HUES48 (cell line): ENCODE measurements at regions not wholly inside any gene's neighbourhood (a gene's known extent, or its start where the extent isn't known, plus 50 kb on each side); places are given as distances from the start of the nearest gene placed in this dataset.
"Not testable (repeated sequence)": the region's sequence is repeated elsewhere in the genome, so short reads cannot be mapped to it uniquely, and the experiment has no call there.

Experiments used
- H3K27ac ChIP-seq: one replicate; pipeline ENCODE4 v1.7.0; 2013; ENCODE audit warnings: low read depth, low read length, inconsistent platforms
- H3K27me3 ChIP-seq: 2 replicates; pipeline ENCODE4 v1.6.1; 2013; ENCODE audit warnings: mild to moderate bottlenecking, low read length; ENCODE audit not compliant: control insufficient read depth, insufficient read depth
- H3K36me3 ChIP-seq: 2 replicates; pipeline ENCODE4 v1.6.1; 2013; ENCODE audit warnings: low read length; ENCODE audit not compliant: control insufficient read depth, insufficient read depth
- H3K4me1 ChIP-seq: 2 replicates; pipeline ENCODE4 v1.6.1; 2013; ENCODE audit warnings: mild to moderate bottlenecking, low read length; ENCODE audit not compliant: control insufficient read depth, insufficient read depth
- H3K4me3 ChIP-seq: 2 replicates; pipeline ENCODE4 v1.5.1; 2013; ENCODE audit warnings: mild to moderate bottlenecking, low read depth, low read length
- H3K9ac ChIP-seq: 2 replicates; pipeline ENCODE4 v1.6.1; 2013; ENCODE audit warnings: mild to moderate bottlenecking, low read depth, low read length, moderate library complexity
- H3K9me3 ChIP-seq: 2 replicates; pipeline ENCODE4 v1.6.1; 2013; ENCODE audit warnings: low read length; ENCODE audit not compliant: control insufficient read depth, insufficient read depth

- H3K4me1 ChIP-seq = not testable (repeated sequence)
These were observed 137.7 kb upstream of the NEBL start for GRCh38 chr10:21034770-21035169.

GRCh38 chr10:21034241-21034640, 137.1 kb upstream of the NEBL start:
- Histone ChIP-seq H3K27ac (no peak overlapping the region), H3K9me3 (no peaks in the 10 kb centered on the region)

More at GRCh38 chr10:21034770-21035169, 137.7 kb upstream of the NEBL start:
- H3K4me3 ChIP-seq, H3K27ac ChIP-seq, H3K9me3 ChIP-seq, H3K27me3 ChIP-seq, H3K9ac ChIP-seq, H3K36me3 ChIP-seq: not testable (repeated sequence)

DNA sequence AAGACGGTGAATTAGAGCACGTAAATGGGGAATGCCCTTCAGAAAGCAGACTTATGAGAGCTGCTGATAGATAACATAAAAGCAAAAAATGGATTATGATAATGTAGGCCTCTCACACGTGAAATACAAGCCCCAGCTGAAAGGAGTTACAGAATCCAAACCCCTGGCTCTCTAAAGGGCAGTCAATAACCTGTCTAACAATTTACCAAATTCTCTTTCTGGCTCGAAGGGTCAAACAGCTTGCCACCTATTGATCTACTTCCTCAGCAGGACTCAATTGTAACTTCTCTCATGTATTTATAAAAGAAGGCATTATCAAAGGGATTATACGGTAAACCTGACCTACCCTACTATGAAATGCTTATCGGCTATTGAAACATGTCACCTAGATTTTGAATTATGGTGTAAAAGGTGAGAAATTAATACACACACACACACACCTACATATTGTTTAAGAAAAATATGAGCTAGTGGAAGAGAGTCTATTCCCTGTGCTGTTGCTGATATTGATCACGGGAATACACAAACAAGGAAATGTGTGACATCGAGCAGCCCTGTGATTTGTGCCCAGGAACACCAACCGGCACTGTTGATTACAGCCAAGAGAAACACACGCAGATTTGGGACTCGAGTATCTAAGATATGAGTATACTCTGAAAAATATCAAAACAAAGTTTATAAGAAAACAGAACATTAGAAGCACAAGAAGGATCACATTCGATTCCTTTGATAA, 135.6 kb upstream of the NEBL start:
- Histone ChIP-seq H3K36me3 (no peaks in the 10 kb centered on the region), H3K9ac (no peak overlapping the region), H3K9me3 (no peaks in the 10 kb centered on the region), H3K4me1 (no peaks in the 10 kb centered on the region), H3K27me3 (no peaks in the 10 kb centered on the region), H3K27ac (no peak overlapping the region), H3K4me3 (no peak overlapping the region)

More at GRCh38 chr10:21034241-21034640, 137.1 kb upstream of the NEBL start:
- Histone ChIP-seq H3K4me3 (no peak overlapping the region), H3K4me1 (no peaks in the 10 kb centered on the region), H3K27me3 (no peaks in the 10 kb centered on the region), H3K9ac (no peak overlapping the region), H3K36me3 (no peaks in the 10 kb centered on the region)

- Histone ChIP-seq H3K27ac (no peak overlapping the region), H3K36me3 (no peaks in the 10 kb centered on the region), H3K4me1 (no peaks in the 10 kb centered on the region)
These were observed 134.2 kb upstream of the NEBL start for GRCh38 chr10:21031232-21031795.

GRCh38 chr10:21030091-21030490, 133.0 kb upstream of the NEBL start:
- no peaks in the 10 kb centered on the region for H3K27me3 ChIP-seq
- H3K27ac ChIP-seq = no peak overlapping the region
- no peaks in the 10 kb centered on the region for H3K4me1 ChIP-seq
- H3K4me3 ChIP-seq = no peak overlapping the region
- H3K9ac ChIP-seq = no peak overlapping the region
- no peaks in the 10 kb centered on the region for H3K36me3 ChIP-seq
- no peaks in the 10 kb centered on the region for H3K9me3 ChIP-seq

More at GRCh38 chr10:21031232-21031795, 134.2 kb upstream of the NEBL start:
- Histone ChIP-seq H3K9me3 (no peaks in the 10 kb centered on the region), H3K9ac (no peak overlapping the region), H3K4me3 (no peak overlapping the region), H3K27me3 (no peaks in the 10 kb centered on the region)

DNA sequence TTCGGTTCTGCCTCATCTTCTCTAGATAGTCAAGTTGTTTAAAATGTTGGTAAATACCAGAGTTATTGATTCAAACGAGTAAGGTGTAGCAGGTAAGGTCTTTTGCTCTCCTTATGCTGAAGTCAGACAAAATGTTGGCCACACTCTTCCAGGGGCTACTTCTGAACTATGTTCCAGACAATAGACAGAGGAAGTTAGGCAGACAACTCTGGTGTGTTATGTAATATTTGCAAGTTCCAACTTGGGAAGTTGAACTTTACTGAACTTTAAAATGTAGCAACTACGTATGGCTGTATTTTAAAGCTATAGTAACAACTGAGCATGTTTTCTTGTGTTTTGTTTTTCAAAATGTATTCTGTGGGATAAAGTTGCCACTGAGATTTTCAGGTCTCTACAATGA, 125.7 kb upstream of the NEBL start:
- Histone ChIP-seq H3K27ac (no peak overlapping the region), H3K27me3 (no peaks in the 10 kb centered on the region), H3K4me1 (no peaks in the 10 kb centered on the region), H3K9ac (no peak overlapping the region), H3K4me3 (no peak overlapping the region), H3K36me3 (no peaks in the 10 kb centered on the region), H3K9me3 (no peaks in the 10 kb centered on the region)

DNA sequence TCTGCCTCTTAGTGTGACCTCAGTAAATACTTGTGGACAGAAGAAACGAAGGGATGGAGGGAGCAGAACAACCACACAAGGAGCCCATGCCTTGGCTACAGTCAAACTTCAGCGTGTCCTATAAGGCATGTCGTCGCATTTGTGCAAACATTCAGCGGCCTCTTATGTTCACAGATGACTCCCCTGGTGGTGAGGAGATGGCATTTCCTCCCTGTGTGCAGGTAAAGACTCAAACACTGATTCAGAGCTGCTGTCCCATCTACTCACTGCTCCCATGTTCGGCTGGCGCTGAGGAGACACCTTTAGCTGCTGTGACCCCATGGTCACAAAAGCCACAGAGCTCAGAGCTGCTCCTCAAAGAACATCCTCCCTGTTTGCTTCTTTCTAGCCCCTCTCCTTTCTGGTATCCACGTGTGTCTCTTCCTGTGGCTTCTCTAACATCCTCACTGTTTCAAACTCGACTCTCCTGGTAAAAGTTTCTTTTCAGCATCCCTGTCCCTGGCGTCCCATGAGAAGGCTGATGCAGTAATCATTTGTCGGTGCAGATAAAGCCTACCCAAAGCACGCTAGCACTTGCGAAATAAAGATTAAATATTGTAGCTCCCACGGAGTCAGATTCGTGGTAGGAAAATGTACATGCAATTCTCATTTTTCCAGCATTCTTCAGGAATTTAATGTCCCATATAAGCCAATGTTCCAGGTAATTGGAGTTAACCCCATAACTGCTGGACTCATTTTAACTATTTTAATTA, 124.9 kb upstream of the NEBL start:
- no peaks in the 10 kb centered on the region for H3K4me1 ChIP-seq
- H3K4me3 ChIP-seq = no peak overlapping the region
- H3K27ac ChIP-seq = no peak overlapping the region
- H3K9ac ChIP-seq = no peak overlapping the region
- H3K9me3 ChIP-seq = no peaks in the 10 kb centered on the region
- H3K36me3 ChIP-seq = no peaks in the 10 kb centered on the region
- no peaks in the 10 kb centered on the region for H3K27me3 ChIP-seq

GRCh38 chr10:21021231-21021630, 124.1 kb upstream of the NEBL start:
- Histone ChIP-seq H3K4me3 (no peak overlapping the region), H3K27ac (no peak overlapping the region), H3K4me1 (no peaks in the 10 kb centered on the region), H3K9me3 (no peaks in the 10 kb centered on the region), H3K36me3 (no peaks in the 10 kb centered on the region), H3K27me3 (no peaks in the 10 kb centered on the region), H3K9ac (no peak overlapping the region)

DNA sequence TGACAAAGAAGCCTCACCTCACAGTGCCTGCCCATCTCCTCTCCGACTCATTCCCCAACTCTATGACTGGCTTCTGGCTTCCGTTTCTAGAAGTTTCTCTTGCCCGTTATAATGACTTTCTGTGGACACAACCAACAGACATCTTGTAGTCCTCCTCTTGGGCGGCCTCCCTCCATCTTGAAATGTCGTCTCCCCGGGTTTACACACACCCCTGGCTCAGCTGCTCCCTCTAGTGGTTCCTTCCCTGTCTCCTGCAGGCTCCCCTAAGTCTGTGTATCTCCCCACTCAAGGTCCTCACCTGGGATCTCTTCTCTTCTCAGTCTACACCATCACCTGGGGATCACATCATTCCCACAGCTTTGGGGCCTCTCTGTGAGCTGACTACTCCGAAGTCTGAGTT, 123.4 kb upstream of the NEBL start:
- no peak overlapping the region for H3K9ac ChIP-seq
- no peaks in the 10 kb centered on the region for H3K27me3 ChIP-seq
- H3K36me3 ChIP-seq = no peaks in the 10 kb centered on the region
- H3K4me1 ChIP-seq = no peaks in the 10 kb centered on the region
- no peaks in the 10 kb centered on the region for H3K9me3 ChIP-seq
- no peak overlapping the region for H3K27ac ChIP-seq
- H3K4me3 ChIP-seq = no peak overlapping the region

DNA sequence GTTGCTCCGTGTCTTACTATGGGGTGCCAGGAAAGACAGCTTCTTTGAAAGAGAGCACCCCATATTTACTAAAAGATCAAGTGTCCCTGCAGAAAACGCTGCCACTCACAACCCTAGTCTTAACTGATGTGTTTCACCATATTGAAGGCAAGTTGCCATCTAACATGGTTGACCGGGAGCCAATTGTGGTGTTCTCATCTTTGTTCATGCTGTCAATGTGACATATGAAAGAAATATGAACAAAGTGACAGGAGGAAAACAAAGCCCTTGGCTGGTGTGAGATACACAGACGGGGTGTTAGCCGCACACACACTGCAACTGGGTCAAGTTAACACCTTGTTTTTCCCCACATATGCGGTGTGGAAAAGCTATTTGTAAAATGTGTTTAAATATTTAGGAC, 122.3 kb upstream of the NEBL start:
- H3K9ac ChIP-seq = no peak overlapping the region
- no peaks in the 10 kb centered on the region for H3K9me3 ChIP-seq
- no peaks in the 10 kb centered on the region for H3K4me1 ChIP-seq
- H3K27me3 ChIP-seq = no peaks in the 10 kb centered on the region
- no peak overlapping the region for H3K4me3 ChIP-seq
- no peak overlapping the region for H3K27ac ChIP-seq
- H3K36me3 ChIP-seq = no peaks in the 10 kb centered on the region

- no peak overlapping the region for H3K9ac ChIP-seq
These were observed 118.7 kb upstream of the NEBL start for GRCh38 chr10:21015851-21016250.

More at GRCh38 chr10:21015851-21016250, 118.7 kb upstream of the NEBL start:
- no peaks in the 10 kb centered on the region for H3K36me3 ChIP-seq
- no peak overlapping the region for H3K4me3 ChIP-seq
- no peaks in the 10 kb centered on the region for H3K4me1 ChIP-seq
- H3K27me3 ChIP-seq = no peaks in the 10 kb centered on the region
- H3K27ac ChIP-seq = no peak overlapping the region
- H3K9me3 ChIP-seq = no peaks in the 10 kb centered on the region
